ENCODE measurements at regions not wholly inside any gene's neighbourhood (a gene's known extent, or its start where the extent isn't known, plus 50 kb on each side); places are given as distances from the start of the nearest gene placed in this dataset.

DNA sequence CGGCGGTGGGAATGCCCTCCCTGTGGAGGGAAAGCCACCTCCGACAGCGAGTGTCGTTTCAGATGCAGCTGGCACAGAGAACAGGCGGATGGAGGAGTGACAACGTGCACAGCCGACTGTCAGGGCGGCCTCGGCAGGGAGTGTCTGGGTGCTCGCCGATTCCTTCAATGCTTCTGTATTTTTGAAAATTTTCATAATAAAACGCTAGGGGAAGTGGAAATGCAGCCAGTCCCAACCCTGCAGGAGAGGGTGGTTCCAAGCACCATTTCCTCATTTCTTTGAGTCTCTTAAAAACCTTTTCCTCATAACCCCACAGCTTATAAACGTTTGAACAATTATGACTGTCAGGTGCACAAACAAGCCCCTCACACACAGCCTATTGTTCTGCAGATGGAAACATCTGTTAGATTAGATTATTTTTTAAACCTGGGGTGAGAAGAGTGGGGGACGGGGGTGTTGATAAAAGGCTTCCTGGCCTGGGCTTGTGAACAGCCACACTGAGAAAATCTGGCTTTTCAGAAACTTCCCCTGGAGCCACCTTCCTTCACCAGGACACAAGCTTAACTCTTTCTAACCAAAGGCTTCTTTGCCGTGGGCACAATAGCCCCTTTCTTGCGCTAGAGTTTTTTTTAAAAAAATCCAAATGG is 228.9 kb downstream of the ANKRD60 start (continued):
- TF ChIP-seq TP53 (CRISPR knock-in tag; IDR thresholded peaks at IDR 0.05): no peak

DNA sequence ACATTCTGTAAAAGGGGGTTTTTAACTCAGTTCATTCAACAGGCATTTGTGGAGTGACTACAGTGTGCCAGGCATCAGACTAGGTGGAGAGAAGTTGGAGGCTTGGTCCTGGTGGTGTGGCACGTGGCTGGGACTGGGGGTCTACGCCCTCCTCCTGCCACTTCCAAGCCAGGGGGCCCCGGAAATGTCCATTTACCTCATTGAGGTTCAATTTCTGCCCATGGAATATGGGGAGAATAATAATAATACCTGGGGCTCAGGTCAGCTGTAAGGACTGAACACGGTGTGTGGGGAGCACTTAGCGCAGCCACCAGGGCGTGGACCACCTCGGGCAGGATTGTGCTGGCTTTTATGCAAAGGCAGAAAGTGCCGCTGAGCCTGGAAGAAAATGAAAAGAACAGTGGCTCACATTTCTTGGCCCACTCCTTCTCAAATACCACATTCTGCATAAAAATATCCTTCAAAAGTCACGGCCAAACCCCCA is 229.4 kb downstream of the ANKRD60 start:
- no peak for DNase-seq (ENCODE audit: low read depth in 1 of 2, low spot score in 1 of 2)
- ATAC-seq: no peak
- CTCF ChIA-PET: no interaction called here
- H3K4me1 ChIP-seq: peaks cover 34% of the 10 kb centered on the region
- H3K4me2 ChIP-seq: no peak overlapping the region
- H3K4me3 ChIP-seq: no peak overlapping the region
- no peaks in the 10 kb centered on the region for H3K9me3 ChIP-seq
- no peak for TF ChIP-seq KDM5A (IDR thresholded peaks at IDR 0.05)
- no peak for TF ChIP-seq JUNB (IDR thresholded peaks at IDR 0.05)
- no peak for TF ChIP-seq POLR2A (IDR thresholded peaks at IDR 0.05; ENCODE audit: low read length)
- TF ChIP-seq RCOR1 (IDR thresholded peaks at IDR 0.05; ENCODE audit: low read depth, low read length): no peak
- TF ChIP-seq ZC3H11A (IDR thresholded peaks at IDR 0.05): no peak
- TF ChIP-seq FOSL2 (IDR thresholded peaks at IDR 0.05): no peak
- TF ChIP-seq FOSL2 (CRISPR knock-in tag; IDR thresholded peaks at IDR 0.05): no peak
- TF ChIP-seq, protein P1, sequence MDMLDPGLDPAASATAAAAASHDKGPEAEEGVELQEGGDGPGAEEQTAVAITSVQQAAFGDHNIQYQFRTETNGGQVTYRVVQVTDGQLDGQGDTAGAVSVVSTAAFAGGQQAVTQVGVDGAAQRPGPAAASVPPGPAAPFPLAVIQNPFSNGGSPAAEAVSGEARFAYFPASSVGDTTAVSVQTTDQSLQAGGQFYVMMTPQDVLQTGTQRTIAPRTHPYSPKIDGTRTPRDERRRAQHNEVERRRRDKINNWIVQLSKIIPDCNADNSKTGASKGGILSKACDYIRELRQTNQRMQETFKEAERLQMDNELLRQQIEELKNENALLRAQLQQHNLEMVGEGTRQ (IDR thresholded peaks at IDR 0.05): no peak
- TF ChIP-seq, protein P2, sequence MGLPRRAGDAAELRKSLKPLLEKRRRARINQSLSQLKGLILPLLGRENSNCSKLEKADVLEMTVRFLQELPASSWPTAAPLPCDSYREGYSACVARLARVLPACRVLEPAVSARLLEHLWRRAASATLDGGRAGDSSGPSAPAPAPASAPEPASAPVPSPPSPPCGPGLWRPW (IDR thresholded peaks at IDR 0.05): no peak
- TF ChIP-seq FOXS1 (CRISPR knock-in tag; IDR thresholded peaks at IDR 0.05): no peak
- no peak for TF ChIP-seq EP300 (IDR thresholded peaks at IDR 0.05)
- no peak for TF ChIP-seq EHMT2 (IDR thresholded peaks at IDR 0.05; ENCODE audit: low read depth)
- TF ChIP-seq, protein P3, sequence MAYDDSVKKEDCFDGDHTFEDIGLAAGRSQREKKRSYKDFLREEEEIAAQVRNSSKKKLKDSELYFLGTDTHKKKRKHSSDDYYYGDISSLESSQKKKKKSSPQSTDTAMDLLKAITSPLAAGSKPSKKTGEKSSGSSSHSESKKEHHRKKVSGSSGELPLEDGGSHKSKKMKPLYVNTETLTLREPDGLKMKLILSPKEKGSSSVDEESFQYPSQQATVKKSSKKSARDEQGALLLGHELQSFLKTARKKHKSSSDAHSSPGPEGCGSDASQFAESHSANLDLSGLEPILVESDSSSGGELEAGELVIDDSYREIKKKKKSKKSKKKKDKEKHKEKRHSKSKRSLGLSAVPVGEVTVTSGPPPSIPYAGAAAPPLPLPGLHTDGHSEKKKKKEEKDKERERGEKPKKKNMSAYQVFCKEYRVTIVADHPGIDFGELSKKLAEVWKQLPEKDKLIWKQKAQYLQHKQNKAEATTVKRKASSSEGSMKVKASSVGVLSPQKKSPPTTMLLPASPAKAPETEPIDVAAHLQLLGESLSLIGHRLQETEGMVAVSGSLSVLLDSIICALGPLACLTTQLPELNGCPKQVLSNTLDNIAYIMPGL (CRISPR knock-in tag; IDR thresholded peaks at IDR 0.05; ENCODE audit: borderline replicate concordance): no peak
- no peak for TF ChIP-seq TP53 (CRISPR knock-in tag; IDR thresholded peaks at IDR 0.05)
- TF ChIP-seq, protein P4, sequence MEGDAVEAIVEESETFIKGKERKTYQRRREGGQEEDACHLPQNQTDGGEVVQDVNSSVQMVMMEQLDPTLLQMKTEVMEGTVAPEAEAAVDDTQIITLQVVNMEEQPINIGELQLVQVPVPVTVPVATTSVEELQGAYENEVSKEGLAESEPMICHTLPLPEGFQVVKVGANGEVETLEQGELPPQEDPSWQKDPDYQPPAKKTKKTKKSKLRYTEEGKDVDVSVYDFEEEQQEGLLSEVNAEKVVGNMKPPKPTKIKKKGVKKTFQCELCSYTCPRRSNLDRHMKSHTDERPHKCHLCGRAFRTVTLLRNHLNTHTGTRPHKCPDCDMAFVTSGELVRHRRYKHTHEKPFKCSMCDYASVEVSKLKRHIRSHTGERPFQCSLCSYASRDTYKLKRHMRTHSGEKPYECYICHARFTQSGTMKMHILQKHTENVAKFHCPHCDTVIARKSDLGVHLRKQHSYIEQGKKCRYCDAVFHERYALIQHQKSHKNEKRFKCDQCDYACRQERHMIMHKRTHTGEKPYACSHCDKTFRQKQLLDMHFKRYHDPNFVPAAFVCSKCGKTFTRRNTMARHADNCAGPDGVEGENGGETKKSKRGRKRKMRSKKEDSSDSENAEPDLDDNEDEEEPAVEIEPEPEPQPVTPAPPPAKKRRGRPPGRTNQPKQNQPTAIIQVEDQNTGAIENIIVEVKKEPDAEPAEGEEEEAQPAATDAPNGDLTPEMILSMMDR (IDR thresholded peaks at IDR 0.05): no peak
- TF ChIP-seq FOSB (CRISPR knock-in tag; IDR thresholded peaks at IDR 0.05): no peak
- TF ChIP-seq, protein P5, sequence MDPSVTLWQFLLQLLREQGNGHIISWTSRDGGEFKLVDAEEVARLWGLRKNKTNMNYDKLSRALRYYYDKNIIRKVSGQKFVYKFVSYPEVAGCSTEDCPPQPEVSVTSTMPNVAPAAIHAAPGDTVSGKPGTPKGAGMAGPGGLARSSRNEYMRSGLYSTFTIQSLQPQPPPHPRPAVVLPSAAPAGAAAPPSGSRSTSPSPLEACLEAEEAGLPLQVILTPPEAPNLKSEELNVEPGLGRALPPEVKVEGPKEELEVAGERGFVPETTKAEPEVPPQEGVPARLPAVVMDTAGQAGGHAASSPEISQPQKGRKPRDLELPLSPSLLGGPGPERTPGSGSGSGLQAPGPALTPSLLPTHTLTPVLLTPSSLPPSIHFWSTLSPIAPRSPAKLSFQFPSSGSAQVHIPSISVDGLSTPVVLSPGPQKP (IDR thresholded peaks at IDR 0.05; ENCODE audit: low read depth, low read length): no peak
- no peak for TF ChIP-seq TFCP2L1 (CRISPR knock-in tag; IDR thresholded peaks at IDR 0.05)
- TF ChIP-seq JUN (IDR thresholded peaks at IDR 0.05): no peak
- FAIRE-seq: no peak
- 74% methylated on average over 9 of the region's 9 CpGs for WGBS (ENCODE audit: missing lambda C conversion rate)
- H3K27ac ChIP-seq: peak overlapping the region; percentile 39 to 72; a peak in 4 of 6 replicates
- POLR2A ChIA-PET: no interaction called here

DNA sequence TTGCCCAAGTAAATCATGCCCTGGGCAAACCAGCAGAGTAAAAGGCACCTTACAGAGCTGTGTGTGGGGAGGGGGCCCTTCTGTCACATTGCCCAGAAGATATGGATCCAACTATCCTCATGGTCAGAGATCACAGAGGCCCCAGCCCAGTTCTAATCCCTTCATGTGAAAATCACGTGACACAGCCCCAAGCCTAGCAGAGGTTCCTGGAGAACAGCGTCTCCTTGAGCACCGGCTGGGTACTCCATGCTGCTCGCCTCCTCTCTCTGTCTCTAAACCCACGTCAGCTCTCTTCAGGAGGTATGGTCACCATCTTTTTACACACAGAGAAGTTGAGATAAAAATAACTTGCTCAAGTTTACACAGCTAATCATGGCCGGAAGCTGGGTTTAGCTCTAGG is 230.2 kb downstream of the ANKRD60 start:
- POLR2A ChIA-PET: no interaction called here
- Histone ChIP-seq H3K9me3 (no peaks in the 10 kb centered on the region), H3K27ac (peak overlapping the region; percentile 39 to 72; a peak in 3 of 6 replicates), H3K4me1 (peaks cover 38% of the 10 kb centered on the region), H3K4me3 (no peak overlapping the region), H3K4me2 (no peak overlapping the region)
- FAIRE-seq (no peak), DNase-seq (ENCODE audit: low read depth in 1 of 2, low spot score in 1 of 2) (no peak), ATAC-seq (no peak; a peak in 1 of 6 replicates)
- 87% methylated on average over 6 of the region's 6 CpGs for WGBS (ENCODE audit: missing lambda C conversion rate)
- CTCF ChIA-PET: interaction anchor here (1.2 kb wide), 1 partner anchor 17 kb away, joined by 3 read pairs; no protein-coding TSS in a partner anchor
- TF ChIP-seq BHLHE40 (IDR thresholded peaks at IDR 0.05; ENCODE audit: low read depth, low read length) (no peak), JUNB (IDR thresholded peaks at IDR 0.05) (no peak), MYC (IDR thresholded peaks at IDR 0.05; ENCODE audit: borderline replicate concordance, low read length) (no peak), TP53 (CRISPR knock-in tag; IDR thresholded peaks at IDR 0.05) (no peak), JUN (IDR thresholded peaks at IDR 0.05) (no peak), TFCP2L1 (CRISPR knock-in tag; IDR thresholded peaks at IDR 0.05) (no peak), HOXB5 (CRISPR knock-in tag; IDR thresholded peaks at IDR 0.05) (no peak), KDM1A (IDR thresholded peaks at IDR 0.05; ENCODE audit: low read depth) (no peak), NFE2L2 (conservative IDR thresholded peaks at IDR 0.05; ENCODE audit: low read length) (no peak)
- TF ChIP-seq, protein P2 (IDR thresholded peaks at IDR 0.05): no peak
- TF ChIP-seq, protein P6, sequence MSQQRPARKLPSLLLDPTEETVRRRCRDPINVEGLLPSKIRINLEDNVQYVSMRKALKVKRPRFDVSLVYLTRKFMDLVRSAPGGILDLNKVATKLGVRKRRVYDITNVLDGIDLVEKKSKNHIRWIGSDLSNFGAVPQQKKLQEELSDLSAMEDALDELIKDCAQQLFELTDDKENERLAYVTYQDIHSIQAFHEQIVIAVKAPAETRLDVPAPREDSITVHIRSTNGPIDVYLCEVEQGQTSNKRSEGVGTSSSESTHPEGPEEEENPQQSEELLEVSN (IDR thresholded peaks at IDR 0.05; ENCODE audit: borderline replicate concordance, low read depth): no peak
- TF ChIP-seq, protein P7, sequence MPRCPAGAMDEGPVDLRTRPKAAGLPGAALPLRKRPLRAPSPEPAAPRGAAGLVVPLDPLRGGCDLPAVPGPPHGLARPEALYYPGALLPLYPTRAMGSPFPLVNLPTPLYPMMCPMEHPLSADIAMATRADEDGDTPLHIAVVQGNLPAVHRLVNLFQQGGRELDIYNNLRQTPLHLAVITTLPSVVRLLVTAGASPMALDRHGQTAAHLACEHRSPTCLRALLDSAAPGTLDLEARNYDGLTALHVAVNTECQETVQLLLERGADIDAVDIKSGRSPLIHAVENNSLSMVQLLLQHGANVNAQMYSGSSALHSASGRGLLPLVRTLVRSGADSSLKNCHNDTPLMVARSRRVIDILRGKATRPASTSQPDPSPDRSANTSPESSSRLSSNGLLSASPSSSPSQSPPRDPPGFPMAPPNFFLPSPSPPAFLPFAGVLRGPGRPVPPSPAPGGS (IDR thresholded peaks at IDR 0.05): no peak
- TF ChIP-seq, protein P8, sequence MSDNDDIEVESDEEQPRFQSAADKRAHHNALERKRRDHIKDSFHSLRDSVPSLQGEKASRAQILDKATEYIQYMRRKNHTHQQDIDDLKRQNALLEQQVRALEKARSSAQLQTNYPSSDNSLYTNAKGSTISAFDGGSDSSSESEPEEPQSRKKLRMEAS (IDR thresholded peaks at IDR 0.05): no peak

Measured in A549 (cell line).